Endodermal cell (in vitro differentiated cells): ENCODE measurements at regions not wholly inside any gene's neighbourhood (a gene's known extent, or its start where the extent isn't known, plus 50 kb on each side); places are given as distances from the start of the nearest gene placed in this dataset.

Source experiments
- DNase-seq: peaks from one replicate; pipeline ENCODE4 v3.0.0-alpha.2; 2017
- H3K27ac ChIP-seq: 2 replicates; pipeline ENCODE4 v1.5.1; 2013; ENCODE audit warnings: mild to moderate bottlenecking, low read depth, low read length, moderate library complexity
- H3K27me3 ChIP-seq: 2 replicates; pipeline ENCODE4 v1.6.1; 2013; ENCODE audit warnings: mild to moderate bottlenecking, low read length, moderate library complexity; ENCODE audit not compliant: insufficient read depth, control insufficient read depth, poor library complexity, severe bottlenecking
- H3K36me3 ChIP-seq: 2 replicates; pipeline ENCODE4 v1.7.0; 2013; ENCODE audit warnings: mild to moderate bottlenecking, low read length, moderate library complexity; ENCODE audit not compliant: control insufficient read depth, insufficient read depth
- H3K4me1 ChIP-seq: one replicate; pipeline ENCODE4 v1.7.0; 2013; ENCODE audit warnings: low read length; ENCODE audit not compliant: control insufficient read depth, insufficient read depth
- H3K4me3 ChIP-seq: 2 replicates; pipeline ENCODE4 v1.5.1; 2013; ENCODE audit warnings: mild to moderate bottlenecking, low read length, moderate library complexity
- H3K9ac ChIP-seq: 2 replicates; pipeline ENCODE4 v1.6.1; 2013; ENCODE audit warnings: mild to moderate bottlenecking, low read length, moderate library complexity; ENCODE audit not compliant: poor library complexity, severe bottlenecking; ENCODE audit errors: extremely low read depth
- H3K9me3 ChIP-seq: 2 replicates; pipeline ENCODE4 v1.6.1; 2013; ENCODE audit warnings: mild to moderate bottlenecking, low read length, moderate library complexity; ENCODE audit not compliant: control insufficient read depth
- H3K27ac Mint-ChIP-seq: 2 replicates; pipeline ENCODE4 v1.8.0; 2020; ENCODE audit warnings: mixed read lengths
- H3K27me3 Mint-ChIP-seq: 2 replicates; pipeline ENCODE4 v1.8.0; 2021; ENCODE audit warnings: mild to moderate bottlenecking, mixed read lengths; ENCODE audit not compliant: insufficient read depth
- H3K36me3 Mint-ChIP-seq: 2 replicates; pipeline ENCODE4 v1.8.0; 2020; ENCODE audit warnings: low read depth, mixed read lengths
- H3K4me1 Mint-ChIP-seq: 2 replicates; pipeline ENCODE4 v1.8.0; 2020; ENCODE audit warnings: mixed read lengths
- H3K4me3 Mint-ChIP-seq: 2 replicates; pipeline ENCODE4 v1.8.0; 2020; ENCODE audit warnings: mild to moderate bottlenecking, moderate library complexity, mixed read lengths
- H3K9me3 Mint-ChIP-seq: 2 replicates; pipeline ENCODE4 v1.8.0; 2020; ENCODE audit warnings: mild to moderate bottlenecking, mixed read lengths
- CTCF ChIP-seq: fragments of 200-600 bp; sonication (generic); conservative IDR thresholded peaks from 2 replicates; pipeline ENCODE4 v1.5.0; 2021; ENCODE audit warnings: antibody characterized with exemption, mild to moderate bottlenecking
- WGBS, 2 experiments: methylation state at CpG; one replicate each; pipeline versions ENCODE4 v1.1.5 to v1.1.7; 2013; ENCODE audit warnings: missing lambda C conversion rate in 2 of 2, mixed read lengths in 1 of 2; ENCODE audit not compliant: insufficient coverage in 1 of 2, insufficient read length in 1 of 2; 5-methylcytosine and 5-hydroxymethylcytosine counted together

GRCh38 chr6:54056105-54056504 is 55.1 kb upstream of the MLIP start:
- no peak overlapping the region for H3K9ac ChIP-seq

DNA sequence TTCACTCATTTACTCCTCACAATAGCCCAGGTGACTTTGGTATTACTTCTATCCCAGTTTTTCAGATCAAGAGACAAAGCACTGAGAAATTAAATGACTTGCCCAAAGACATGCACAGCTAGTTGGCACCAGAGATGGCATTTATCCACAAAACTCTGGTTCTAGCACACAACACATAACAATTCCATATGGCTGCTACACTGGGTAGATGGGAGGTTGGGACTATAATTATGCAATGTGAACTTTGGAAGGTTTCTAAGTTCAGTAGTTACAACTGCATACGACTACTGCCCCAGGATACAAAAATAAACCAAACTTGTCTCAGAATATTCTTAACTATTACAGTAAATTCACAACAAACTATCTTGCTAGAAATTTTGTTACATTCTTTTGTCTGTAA is 54.2 kb upstream of the MLIP start:
- Mint-ChIP-seq H3K27ac (no peak overlapping the region), H3K4me3 (no peak overlapping the region), H3K4me1 (peaks cover 19% of the 10 kb centered on the region), H3K9me3 (no peaks in the 10 kb centered on the region), H3K36me3 (no peaks in the 10 kb centered on the region), H3K27me3 (peaks cover 2% of the 10 kb centered on the region)
- Histone ChIP-seq H3K9me3 (no peaks in the 10 kb centered on the region), H3K9ac (no peak overlapping the region), H3K4me3 (no peak overlapping the region), H3K27ac (no peak overlapping the region), H3K36me3 (no peaks in the 10 kb centered on the region), H3K4me1 (no peaks in the 10 kb centered on the region), H3K27me3 (peaks cover 6% of the 10 kb centered on the region)
- DNase-seq: no peak
- 100% methylated on average over 1 of the region's 1 CpG; no CpG with 5 or more reads in 1 of the 2 experiments for WGBS, 2 experiments
- no peak for TF ChIP-seq CTCF

More at GRCh38 chr6:54056105-54056504, 55.1 kb upstream of the MLIP start:
- Histone ChIP-seq H3K4me1 (no peaks in the 10 kb centered on the region), H3K27me3 (peaks cover 9% of the 10 kb centered on the region), H3K27ac (no peak overlapping the region), H3K36me3 (no peaks in the 10 kb centered on the region), H3K9me3 (no peaks in the 10 kb centered on the region), H3K4me3 (no peak overlapping the region)
- no peaks in the 10 kb centered on the region for H3K9me3 Mint-ChIP-seq
- no peaks in the 10 kb centered on the region for H3K36me3 Mint-ChIP-seq
- no peak for TF ChIP-seq CTCF
- no peak overlapping the region for H3K4me3 Mint-ChIP-seq
- DNase-seq: no peak
- H3K27me3 Mint-ChIP-seq: no peaks in the 10 kb centered on the region
- H3K27ac Mint-ChIP-seq: no peak overlapping the region
- peaks cover 16% of the 10 kb centered on the region for H3K4me1 Mint-ChIP-seq
- WGBS, 2 experiments: 92 to 100% methylated on average over 3 of the region's 3 CpGs

DNA sequence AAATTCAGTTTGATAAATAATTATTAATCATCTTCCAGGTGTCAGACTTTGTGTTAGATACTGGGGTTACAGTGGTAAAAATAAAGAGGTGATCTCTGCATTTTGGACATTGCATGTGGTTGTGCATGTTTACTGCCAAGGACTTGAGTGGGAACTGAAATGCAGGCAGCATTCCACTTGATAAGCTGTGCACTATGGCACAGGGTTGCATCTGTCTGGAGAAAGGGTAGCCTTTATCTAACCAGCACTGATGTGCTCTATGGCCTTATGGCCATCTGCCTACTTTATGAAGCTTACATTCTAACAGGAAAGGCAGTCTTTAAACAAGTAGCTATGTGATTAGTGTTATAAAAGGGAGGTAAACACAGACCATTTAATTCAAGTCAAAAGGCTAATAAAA is 53.0 kb upstream of the MLIP start:
- no peak overlapping the region for H3K4me3 Mint-ChIP-seq
- H3K4me3 ChIP-seq: no peak overlapping the region
- H3K9me3 Mint-ChIP-seq: no peaks in the 10 kb centered on the region
- peaks cover 19% of the 10 kb centered on the region for H3K4me1 Mint-ChIP-seq
- H3K27me3 ChIP-seq: peaks cover 6% of the 10 kb centered on the region
- no peaks in the 10 kb centered on the region for H3K9me3 ChIP-seq
- DNase-seq: no peak
- H3K27ac ChIP-seq: no peak overlapping the region
- no peak for TF ChIP-seq CTCF
- H3K36me3 Mint-ChIP-seq: no peaks in the 10 kb centered on the region
- H3K9ac ChIP-seq: no peak overlapping the region
- no peaks in the 10 kb centered on the region for H3K4me1 ChIP-seq
- peaks cover 6% of the 10 kb centered on the region for H3K27me3 Mint-ChIP-seq
- no peaks in the 10 kb centered on the region for H3K36me3 ChIP-seq
- no peak overlapping the region for H3K27ac Mint-ChIP-seq
